ENCODE measurements at regions not wholly inside any gene's neighbourhood (a gene's known extent, or its start where the extent isn't known, plus 50 kb on each side); places are given as distances from the start of the nearest gene placed in this dataset.

- H3K27ac ChIP-seq: peak overlapping the region in 1 of 4 donors; percentile 28
- no peaks in the 10 kb centered on the region for H3K27me3 ChIP-seq
- H3K9me3 ChIP-seq: no peaks in the 10 kb centered on the region
- TF ChIP-seq CTCF (IDR thresholded peaks at IDR 0.05) (no peak), POLR2A (IDR thresholded peaks at IDR 0.05) (no peak)
- H3K36me3 ChIP-seq: no peaks in the 10 kb centered on the region
- H3K4me1 ChIP-seq: no peaks in the 10 kb centered on the region
- no peak overlapping the region for H3K4me3 ChIP-seq
- no peak for DNase-seq
Measured at GRCh38 chr10:44264244-44264643, 120.7 kb downstream of the CXCL12 start.

- Histone ChIP-seq H3K4me3 (no peak overlapping the region), H3K4me1 (no peaks in the 10 kb centered on the region), H3K36me3 (no peaks in the 10 kb centered on the region), H3K27me3 (no peaks in the 10 kb centered on the region), H3K27ac (peak overlapping the region in 1 of 4 donors; percentile 28), H3K9me3 (no peaks in the 10 kb centered on the region)
- TF ChIP-seq POLR2A (IDR thresholded peaks at IDR 0.05): no peak
- no peak for TF ChIP-seq CTCF (IDR thresholded peaks at IDR 0.05)
- no peak for DNase-seq
Measured at GRCh38 chr10:44263771-44264170, 121.1 kb downstream of the CXCL12 start.

- Histone ChIP-seq H3K27me3 (no peaks in the 10 kb centered on the region), H3K4me3 (no peak overlapping the region), H3K36me3 (no peaks in the 10 kb centered on the region), H3K27ac (no peak overlapping the region), H3K9me3 (no peaks in the 10 kb centered on the region), H3K4me1 (no peaks in the 10 kb centered on the region)
- TF ChIP-seq CTCF (IDR thresholded peaks at IDR 0.05) (no peak), POLR2A (IDR thresholded peaks at IDR 0.05) (no peak)
- no peak for DNase-seq
Measured at GRCh38 chr10:44262551-44263251, 122.2 kb downstream of the CXCL12 start.

- H3K27me3 ChIP-seq: no peaks in the 10 kb centered on the region
- H3K9me3 ChIP-seq: no peaks in the 10 kb centered on the region
- DNase-seq: no peak
- H3K4me1 ChIP-seq: no peaks in the 10 kb centered on the region
- TF ChIP-seq CTCF (IDR thresholded peaks at IDR 0.05) (no peak), POLR2A (IDR thresholded peaks at IDR 0.05) (no peak)
- peak overlapping the region in 1 of 4 donors; percentile 18 for H3K27ac ChIP-seq
- H3K4me3 ChIP-seq: no peak overlapping the region
- H3K36me3 ChIP-seq: no peaks in the 10 kb centered on the region
Measured at GRCh38 chr10:44261710-44262455, 123.0 kb downstream of the CXCL12 start.

GRCh38 chr10:44261296-44261695, 123.6 kb downstream of the CXCL12 start:
- no peaks in the 10 kb centered on the region for H3K9me3 ChIP-seq
- no peaks in the 10 kb centered on the region for H3K27me3 ChIP-seq
- H3K36me3 ChIP-seq: no peaks in the 10 kb centered on the region
- H3K4me1 ChIP-seq: no peaks in the 10 kb centered on the region
- H3K27ac ChIP-seq: peak overlapping the region in 1 of 4 donors; percentile 14
- no peak for DNase-seq
- TF ChIP-seq CTCF (IDR thresholded peaks at IDR 0.05) (no peak), POLR2A (IDR thresholded peaks at IDR 0.05) (no peak)
- no peak overlapping the region for H3K4me3 ChIP-seq
